NCI-H1092 (cell line): ENCODE measurements at regions not wholly inside any gene's neighbourhood (a gene's known extent, or its start where the extent isn't known, plus 50 kb on each side); places are given as distances from the start of the nearest gene placed in this dataset.

Experiments used
- DNase-seq: peaks from one replicate; lab custom pipeline; 2025; lab: John Stamatoyannopoulos, UW

- DNase-seq: no peak
Measured at GRCh38 chr4:81773557-81773956, 301.9 kb upstream of the RASGEF1B start.

DNA sequence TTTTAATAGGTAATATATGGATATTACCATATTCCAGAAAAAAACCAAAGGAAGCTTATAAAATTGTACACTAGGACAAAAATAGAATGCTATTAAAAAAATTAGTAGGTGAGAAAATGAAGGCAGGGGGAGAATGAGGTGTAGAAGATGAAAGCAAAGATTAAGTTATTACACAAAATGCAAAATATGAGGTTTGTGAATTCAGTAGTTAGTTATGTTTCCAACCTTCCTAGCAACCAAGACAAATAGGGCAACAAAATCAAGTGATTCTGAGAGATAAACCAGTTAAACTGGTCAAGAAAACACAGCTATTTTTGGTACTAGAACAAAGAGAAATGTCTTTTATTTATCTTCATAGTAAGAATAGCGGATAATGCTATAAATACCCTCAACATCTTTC lies 300.0 kb upstream of the RASGEF1B start:
- no peak for DNase-seq

GRCh38 chr4:81769244-81769643 lies 297.5 kb upstream of the RASGEF1B start:
- no peak for DNase-seq

DNA sequence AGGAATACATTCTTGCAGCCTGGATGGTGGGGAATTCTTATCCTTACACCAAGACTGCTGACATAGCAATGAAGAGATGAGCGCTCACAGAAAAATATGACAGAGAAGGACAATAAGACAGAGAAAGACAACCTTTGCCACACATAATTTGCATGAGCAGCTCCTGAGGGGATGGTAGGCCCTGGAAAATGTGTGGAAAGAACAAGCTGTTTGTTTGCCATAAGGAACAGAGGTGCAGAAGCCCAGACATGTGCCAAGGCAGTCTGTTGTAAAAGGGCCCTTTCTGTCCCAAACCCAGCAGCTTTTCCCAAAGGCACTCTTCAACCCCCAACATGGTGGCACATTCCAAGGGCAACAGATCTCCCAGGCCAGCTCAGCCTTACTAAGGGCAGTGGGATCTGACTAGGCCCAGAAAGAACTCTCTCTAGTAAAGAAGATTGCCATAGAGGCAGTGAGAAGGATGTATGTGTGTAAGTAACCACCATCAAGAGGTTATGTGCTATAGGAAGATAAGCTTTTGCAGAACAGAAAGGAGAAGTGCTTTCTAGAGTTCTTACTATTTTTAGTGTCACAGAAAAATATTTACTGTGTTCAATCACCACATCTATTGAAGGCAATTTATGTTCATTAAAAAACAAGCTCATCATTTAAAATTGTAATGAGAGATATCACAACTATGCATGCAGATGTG lies 287.0 kb upstream of the RASGEF1B start:
- no peak for DNase-seq

- DNase-seq: peak; percentile 71
Measured at GRCh38 chr4:81757691-81758090, 286.0 kb upstream of the RASGEF1B start.

DNA sequence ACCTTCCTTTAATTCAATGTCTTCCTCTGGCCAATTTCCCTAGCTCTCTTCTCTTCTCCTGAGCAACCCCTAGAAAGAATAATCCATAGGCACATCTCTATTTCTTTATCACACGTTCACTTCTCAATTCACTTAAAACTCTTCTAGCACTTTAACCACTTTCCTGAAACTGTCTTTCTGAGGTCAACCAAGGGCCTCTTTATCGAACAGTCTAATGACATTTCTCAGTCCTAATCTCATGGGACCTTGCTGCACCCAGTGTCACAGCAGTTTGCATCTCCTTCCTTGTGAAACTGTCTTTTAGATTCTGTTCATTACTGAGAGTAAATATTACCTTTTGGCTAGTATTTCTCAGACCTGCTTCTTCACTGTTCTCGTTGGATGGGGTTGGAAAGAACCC lies 285.3 kb upstream of the RASGEF1B start:
- no peak for DNase-seq

DNA sequence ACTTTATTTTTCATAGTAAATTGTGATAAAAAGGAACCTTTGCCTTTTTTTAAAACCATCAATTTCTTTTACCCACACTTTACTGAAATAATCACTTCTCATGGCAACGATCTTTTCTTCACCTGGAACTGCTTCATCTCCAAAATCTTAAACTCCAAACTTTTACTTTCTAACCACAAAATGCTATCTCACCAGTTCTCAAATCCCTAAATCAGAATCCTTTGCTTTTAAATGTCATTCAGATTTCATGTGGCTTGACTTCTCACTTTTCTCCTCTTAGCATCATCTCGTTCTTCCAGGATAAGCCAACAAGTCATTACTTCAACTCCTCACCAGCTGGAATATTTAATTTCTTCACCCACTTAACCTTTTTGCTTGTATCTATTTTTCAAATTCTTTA lies 284.3 kb upstream of the RASGEF1B start:
- DNase-seq: no peak

GRCh38 chr4:81754169-81754568 lies 282.5 kb upstream of the RASGEF1B start:
- no peak for DNase-seq

DNA sequence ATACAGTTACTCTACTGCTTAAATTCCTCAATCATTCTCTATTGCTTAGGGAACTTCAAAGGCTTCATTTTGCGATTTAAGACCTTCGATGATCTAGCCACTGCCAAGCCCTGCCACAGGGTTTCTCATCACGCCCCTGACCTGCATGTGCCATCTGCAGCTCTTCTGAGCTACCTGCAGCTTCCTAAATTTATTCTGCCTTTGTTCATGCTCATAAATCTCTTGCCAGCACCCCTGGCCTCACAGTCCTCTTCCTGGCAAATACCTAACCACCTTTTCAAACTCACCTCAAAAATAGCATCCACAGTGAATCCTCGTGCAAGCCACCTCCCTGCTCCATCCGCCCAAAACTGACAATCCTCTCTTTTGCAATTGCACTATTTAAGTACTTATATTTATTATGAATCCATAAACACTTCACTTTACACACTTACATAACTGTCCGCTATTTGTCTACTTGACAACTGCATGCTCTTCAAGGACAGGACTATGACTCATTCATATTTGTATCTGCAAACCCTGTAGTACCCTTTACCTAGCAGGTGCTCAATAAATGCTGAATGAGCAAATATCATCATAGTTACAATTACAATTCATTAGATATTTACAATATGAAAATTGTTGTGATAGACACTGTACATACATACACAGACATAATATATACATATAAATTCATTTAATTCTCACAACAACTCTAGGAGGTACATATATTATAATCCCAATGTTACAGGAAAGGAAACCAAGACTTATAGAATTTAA lies 280.0 kb upstream of the RASGEF1B start:
- DNase-seq: no peak

GRCh38 chr4:81747242-81747930 lies 275.7 kb upstream of the RASGEF1B start:
- no peak for DNase-seq

GRCh38 chr4:81746773-81747172 lies 275.1 kb upstream of the RASGEF1B start:
- DNase-seq: no peak

DNA sequence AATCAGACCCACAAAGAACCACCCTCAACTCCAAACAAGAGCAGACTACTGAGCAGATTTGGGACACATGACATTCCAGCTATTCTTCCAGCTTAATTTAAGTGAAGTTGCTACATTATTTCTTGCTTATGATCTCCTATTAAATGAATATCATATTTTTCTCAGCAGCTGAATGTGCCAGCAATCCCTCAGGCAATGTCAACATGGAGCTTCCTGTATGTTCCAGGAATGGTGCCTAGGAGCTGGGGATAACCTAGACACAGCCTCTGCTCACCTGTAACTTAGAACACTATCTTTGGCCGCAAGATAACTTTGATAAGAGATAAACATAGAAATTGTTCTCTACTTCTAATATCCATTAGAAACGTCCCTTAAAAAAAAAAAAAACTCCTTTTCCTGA lies 274.4 kb upstream of the RASGEF1B start:
- no peak for DNase-seq

DNA sequence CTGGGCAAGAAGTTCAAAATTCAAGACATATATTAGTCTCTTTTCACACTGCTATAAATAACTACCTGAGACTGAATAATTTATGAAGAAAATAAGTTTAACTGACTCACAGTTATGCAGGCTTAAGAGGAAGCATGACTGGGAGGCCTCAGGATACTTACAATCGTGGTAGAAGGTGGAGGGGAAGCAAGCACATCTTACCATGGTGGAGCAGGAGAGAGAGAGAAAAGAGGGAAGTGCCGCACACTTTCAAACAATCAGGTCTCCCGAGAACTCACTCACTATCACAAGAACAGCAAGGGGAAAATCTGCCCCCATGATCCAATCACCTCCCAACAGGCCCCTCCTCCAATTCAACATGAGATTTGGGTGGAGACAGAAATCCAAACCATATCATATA lies 273.3 kb upstream of the RASGEF1B start:
- DNase-seq: no peak

DNA sequence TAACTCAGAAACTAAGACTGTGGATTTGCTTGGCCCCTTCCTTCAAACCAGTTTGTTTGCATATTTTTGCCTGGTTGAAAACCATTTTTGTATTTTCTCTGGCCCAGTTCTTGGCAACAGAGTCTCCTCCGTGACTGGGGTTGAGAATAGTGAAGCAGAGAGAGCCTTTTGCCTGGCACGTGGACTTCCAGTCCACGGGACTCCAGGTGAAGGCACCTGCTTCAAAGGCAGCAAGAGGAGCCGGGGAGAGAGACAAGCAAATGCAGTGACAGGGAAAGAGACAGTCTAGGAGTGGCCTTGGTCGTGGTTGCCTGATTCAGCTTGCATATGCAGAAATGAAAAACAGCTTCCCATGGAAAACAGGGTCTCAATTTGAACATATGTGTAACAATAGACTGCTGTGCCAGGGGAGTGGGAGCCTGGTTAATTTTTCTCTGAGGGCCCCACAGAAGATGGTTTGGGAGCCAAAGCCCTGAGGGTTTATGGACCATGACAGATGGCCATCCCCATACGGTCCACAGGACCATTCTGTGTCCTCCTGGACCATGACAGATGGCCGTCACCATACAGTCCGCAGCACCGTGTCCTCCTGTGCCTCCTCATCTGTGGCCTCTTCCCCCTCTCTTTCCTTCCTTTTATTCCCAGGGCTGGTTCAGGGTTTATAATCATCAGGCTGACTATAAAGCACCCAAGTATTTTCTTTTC lies 272.2 kb upstream of the RASGEF1B start:
- no peak for DNase-seq

DNA sequence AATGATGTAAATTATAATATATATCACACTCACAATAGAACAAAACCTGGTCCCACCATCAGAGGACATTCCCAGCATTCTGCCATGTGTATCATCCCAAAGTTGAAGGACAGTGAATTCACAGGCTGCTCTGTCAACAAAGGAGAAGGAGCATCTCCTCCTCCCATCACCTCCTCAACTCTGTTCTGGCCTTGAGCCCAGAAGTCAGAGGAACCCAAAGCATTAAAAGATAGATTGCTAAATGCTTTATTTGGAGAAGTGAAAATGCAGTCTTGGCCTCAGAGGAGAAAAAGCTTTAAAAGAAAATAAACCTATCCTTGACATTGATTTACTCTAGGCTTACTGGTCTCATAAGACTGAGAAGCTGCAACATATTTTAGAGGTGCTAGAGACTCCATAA lies 268.8 kb upstream of the RASGEF1B start:
- no peak for DNase-seq

- no peak for DNase-seq
Measured at GRCh38 chr4:81738891-81739290, 267.2 kb upstream of the RASGEF1B start.

GRCh38 chr4:81737865-81738559 lies 266.3 kb upstream of the RASGEF1B start:
- no peak for DNase-seq

GRCh38 chr4:81736324-81736723 lies 264.6 kb upstream of the RASGEF1B start:
- no peak for DNase-seq

DNA sequence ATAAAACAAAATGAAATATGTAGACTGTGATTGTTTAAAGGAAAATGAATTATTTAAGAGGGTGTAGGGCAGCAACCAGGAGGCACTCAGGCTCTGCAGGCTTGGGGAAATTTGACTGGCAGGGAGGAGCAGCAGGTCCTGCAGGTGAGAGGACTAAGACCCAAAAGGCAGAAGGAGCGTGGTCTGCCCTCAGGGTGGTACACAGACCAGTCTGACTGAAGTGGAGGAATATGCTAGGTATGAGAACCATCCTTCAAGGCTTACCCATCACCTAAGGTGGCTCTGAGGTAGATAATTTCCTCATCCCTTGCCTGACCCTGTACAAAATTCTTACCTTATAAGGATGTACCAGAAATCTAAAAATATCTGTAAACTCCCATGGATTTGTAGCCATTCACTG lies 261.3 kb upstream of the RASGEF1B start:
- DNase-seq: no peak

DNA sequence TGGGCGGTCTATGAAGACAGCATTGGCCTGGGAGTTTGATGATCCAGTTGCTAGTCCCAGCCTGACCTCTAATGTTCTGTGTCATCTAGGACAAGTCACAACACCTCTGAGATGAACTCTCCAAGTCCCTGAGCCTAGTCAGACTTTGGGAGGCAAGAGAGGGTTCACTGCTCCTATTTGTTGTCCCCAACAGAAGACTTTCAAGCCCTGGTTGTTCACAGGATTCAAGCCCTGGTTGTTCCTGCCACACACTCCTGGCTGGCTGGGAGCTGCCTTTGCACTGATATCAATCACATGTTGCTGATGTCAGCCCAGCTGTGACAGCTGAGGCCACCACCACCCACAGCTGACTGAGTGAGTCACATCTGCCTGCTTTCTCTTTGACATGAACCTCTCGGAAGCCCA lies 253.2 kb upstream of the RASGEF1B start:
- DNase-seq: no peak

DNA sequence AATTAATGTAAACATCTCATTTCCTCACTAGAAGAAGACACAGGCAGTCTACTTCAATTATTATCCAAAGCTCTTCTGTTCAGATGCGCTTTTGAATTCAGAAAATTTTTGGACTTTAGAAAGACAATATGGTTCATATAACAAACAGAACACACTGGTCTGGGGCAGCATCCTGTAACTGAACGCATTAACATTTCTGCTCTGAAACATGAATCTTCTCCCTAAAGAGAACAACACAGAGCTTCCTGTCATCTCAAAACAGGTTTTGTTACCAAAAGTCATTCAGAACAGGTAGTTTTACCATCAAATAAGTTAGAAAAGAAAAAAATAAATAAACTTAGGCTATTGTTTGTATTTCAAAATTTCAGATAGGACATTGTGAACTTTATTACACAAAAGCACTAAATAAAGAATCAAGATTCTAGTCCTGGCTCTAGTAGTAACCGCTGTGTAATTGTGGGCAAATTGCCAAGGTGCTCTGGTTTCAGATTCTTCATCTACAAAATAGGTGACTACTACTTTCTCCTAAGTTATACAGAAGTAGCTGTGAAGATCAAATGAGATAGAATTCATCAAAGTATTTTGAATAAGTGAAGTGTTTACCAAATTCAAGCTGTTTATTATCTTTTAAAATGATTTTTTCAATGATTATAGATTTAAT lies 252.3 kb upstream of the RASGEF1B start:
- DNase-seq: no peak
